GM19328 (cell line): ENCODE measurements at regions not wholly inside any gene's neighbourhood (a gene's known extent, or its start where the extent isn't known, plus 50 kb on each side); places are given as distances from the start of the nearest gene placed in this dataset.
"Not testable (repeated sequence)": the region's sequence is repeated elsewhere in the genome, so short reads cannot be mapped to it uniquely, and the experiment has no call there.

Source experiments
- ATAC-seq: cut with Tn5 transposase; IDR thresholded peaks from one replicate; pipeline ENCODE4 v1.9.1; 2021; ENCODE audit warnings: mild to moderate bottlenecking, moderate library complexity; ENCODE audit not compliant: unreplicated experiment

GRCh38 chr10:47711428-47711827 is 52.0 kb downstream of the SYT15B start:
- not testable (repeated sequence) for ATAC-seq

- ATAC-seq, result not testable (repeated sequence)
These were observed 52.9 kb downstream of the SYT15B start for GRCh38 chr10:47710443-47710842.

GRCh38 chr10:47705698-47706414 is 57.5 kb downstream of the SYT15B start:
- ATAC-seq, result peak; percentile 74

- ATAC-seq, result not testable (repeated sequence)
These were observed 62.1 kb downstream of the SYT15B start for GRCh38 chr10:47701285-47701684.

- not testable (repeated sequence) for ATAC-seq
These were observed 63.5 kb downstream of the SYT15B start for GRCh38 chr10:47699854-47700253.

GRCh38 chr10:47696170-47696569 is 67.2 kb downstream of the SYT15B start:
- not testable (repeated sequence) for ATAC-seq

GRCh38 chr10:47695149-47695548 is 68.2 kb downstream of the SYT15B start:
- ATAC-seq, result not testable (repeated sequence)

- not testable (repeated sequence) for ATAC-seq
These were observed 73.1 kb downstream of the SYT15B start for GRCh38 chr10:47690304-47690703.

- not testable (repeated sequence) for ATAC-seq
These were observed 79.4 kb downstream of the SYT15B start for GRCh38 chr10:47683826-47684475.

- ATAC-seq, result not testable (repeated sequence)
These were observed 81.8 kb downstream of the SYT15B start for GRCh38 chr10:47681638-47681990.

- not testable (repeated sequence) for ATAC-seq
These were observed 82.3 kb downstream of the SYT15B start for GRCh38 chr10:47680848-47681637.

- ATAC-seq, result not testable (repeated sequence)
These were observed 87.3 kb downstream of the SYT15B start for GRCh38 chr10:47676102-47676501.

GRCh38 chr10:47675577-47675976 is 87.8 kb downstream of the SYT15B start:
- ATAC-seq, result not testable (repeated sequence)

- ATAC-seq, result not testable (repeated sequence)
These were observed 90.3 kb downstream of the SYT15B start for GRCh38 chr10:47673128-47673527.

- ATAC-seq, result not testable (repeated sequence)
These were observed 92.5 kb downstream of the SYT15B start for GRCh38 chr10:47670857-47671256.

GRCh38 chr10:47661955-47662577 is 101.3 kb downstream of the SYT15B start:
- not testable (repeated sequence) for ATAC-seq

GRCh38 chr10:47656732-47657131 is 106.7 kb downstream of the SYT15B start:
- not testable (repeated sequence) for ATAC-seq

- ATAC-seq, result not testable (repeated sequence)
These were observed 109.2 kb downstream of the SYT15B start for GRCh38 chr10:47654161-47654560.

GRCh38 chr10:47648594-47648993 is 114.8 kb downstream of the SYT15B start:
- not testable (repeated sequence) for ATAC-seq

GRCh38 chr10:47647523-47648101 is 115.8 kb downstream of the SYT15B start:
- not testable (repeated sequence) for ATAC-seq
